Vagina (tissue), 2 donors: ENCODE measurements at regions not wholly inside any gene's neighbourhood (a gene's known extent, or its start where the extent isn't known, plus 50 kb on each side); places are given as distances from the start of the nearest gene placed in this dataset.

Experiments used
- DNase-seq, 2 donors: peaks; one replicate each; pipeline ENCODE4 v3.0.0-alpha.2; 2017; ENCODE audit errors: extremely low spot score in 2 of 2
- H3K27ac ChIP-seq: fragments of 200-600 bp; sonication (generic); one replicate; pipeline ENCODE4 v1.5.1; 2019
- H3K27me3 ChIP-seq: fragments of 200-600 bp; sonication (generic); one replicate; pipeline ENCODE4 v1.5.1; 2019
- H3K36me3 ChIP-seq, 2 donors: fragments of 200-600 bp; sonication (generic); one replicate each; pipeline ENCODE4 v1.5.1; 2017 to 2019
- H3K4me1 ChIP-seq: fragments of 200-600 bp; sonication (generic); one replicate; pipeline ENCODE4 v1.5.1; 2019
- H3K4me3 ChIP-seq, 2 donors: fragments of 200-600 bp; sonication (generic); 1 replicate in 1 of 2; 2 replicates in 1 of 2; pipeline ENCODE4 v1.5.1; 2016 to 2019
- H3K9me3 ChIP-seq: fragments of 200-600 bp; sonication (generic); one replicate; pipeline ENCODE4 v1.5.1; 2019
- POLR2A ChIP-seq, 2 donors: fragments of 450-650 bp; IDR thresholded peaks; one replicate each; pipeline ENCODE4 v1.6.1; 2017; ENCODE audit warnings: antibody characterized with exemption in 2 of 2, mild to moderate bottlenecking in 2 of 2, moderate library complexity in 2 of 2
- POLR2AphosphoS5 ChIP-seq, 2 donors: sonication (generic); formaldehyde crosslinking; IDR thresholded peaks; one replicate each; pipeline ENCODE4 v1.9.0; 2017; ENCODE audit warnings: antibody characterized with exemption in 2 of 2, mild to moderate bottlenecking in 2 of 2, low read depth in 1 of 2; ENCODE audit not compliant: insufficient read depth in 1 of 2
- intact Hi-C: fragments of 100-400 bp; cut with DNase I; formaldehyde crosslinking; loops from one replicate; pipeline ENCODE4 v1.15.1; 2023
- TF ChIP-seq, protein P1 (sequence below), 3 experiments: fragments of 450-650 bp in 2 of 3; fragments of 200-600 bp in 1 of 3; sonication (generic) in 1 of 3; IDR thresholded peaks; one replicate each; pipeline ENCODE4 v1.5.1; 2017 to 2019; ENCODE audit warnings: antibody characterized with exemption in 3 of 3, mild to moderate bottlenecking in 2 of 3, moderate library complexity in 2 of 3

- no peaks in the 10 kb centered on the region for H3K27me3 ChIP-seq
- TF ChIP-seq POLR2A (IDR thresholded peaks at IDR 0.05) = no peak
- TF ChIP-seq, protein P1, sequence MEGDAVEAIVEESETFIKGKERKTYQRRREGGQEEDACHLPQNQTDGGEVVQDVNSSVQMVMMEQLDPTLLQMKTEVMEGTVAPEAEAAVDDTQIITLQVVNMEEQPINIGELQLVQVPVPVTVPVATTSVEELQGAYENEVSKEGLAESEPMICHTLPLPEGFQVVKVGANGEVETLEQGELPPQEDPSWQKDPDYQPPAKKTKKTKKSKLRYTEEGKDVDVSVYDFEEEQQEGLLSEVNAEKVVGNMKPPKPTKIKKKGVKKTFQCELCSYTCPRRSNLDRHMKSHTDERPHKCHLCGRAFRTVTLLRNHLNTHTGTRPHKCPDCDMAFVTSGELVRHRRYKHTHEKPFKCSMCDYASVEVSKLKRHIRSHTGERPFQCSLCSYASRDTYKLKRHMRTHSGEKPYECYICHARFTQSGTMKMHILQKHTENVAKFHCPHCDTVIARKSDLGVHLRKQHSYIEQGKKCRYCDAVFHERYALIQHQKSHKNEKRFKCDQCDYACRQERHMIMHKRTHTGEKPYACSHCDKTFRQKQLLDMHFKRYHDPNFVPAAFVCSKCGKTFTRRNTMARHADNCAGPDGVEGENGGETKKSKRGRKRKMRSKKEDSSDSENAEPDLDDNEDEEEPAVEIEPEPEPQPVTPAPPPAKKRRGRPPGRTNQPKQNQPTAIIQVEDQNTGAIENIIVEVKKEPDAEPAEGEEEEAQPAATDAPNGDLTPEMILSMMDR (IDR thresholded peaks at IDR 0.05) = no peak
- H3K4me3 ChIP-seq = no peak overlapping the region
- H3K27ac ChIP-seq = no peak overlapping the region
- H3K36me3 ChIP-seq = no peaks in the 10 kb centered on the region
- H3K4me1 ChIP-seq = no peaks in the 10 kb centered on the region
- intact Hi-C loops = no loop called here
- no peak for DNase-seq
- H3K9me3 ChIP-seq = no peaks in the 10 kb centered on the region
Observed at GRCh38 chr4:66225539-66225938, 555.2 kb upstream of the EPHA5 start.

GRCh38 chr4:66223068-66223703, 552.9 kb upstream of the EPHA5 start:
- no peaks in the 10 kb centered on the region for H3K27me3 ChIP-seq
- no peaks in the 10 kb centered on the region for H3K4me1 ChIP-seq
- H3K9me3 ChIP-seq = no peaks in the 10 kb centered on the region
- H3K36me3 ChIP-seq = no peaks in the 10 kb centered on the region
- no peak overlapping the region for H3K27ac ChIP-seq
- DNase-seq = no peak
- TF ChIP-seq, protein P1 (IDR thresholded peaks at IDR 0.05) = no peak
- no peak for TF ChIP-seq POLR2A (IDR thresholded peaks at IDR 0.05)
- no peak for TF ChIP-seq POLR2AphosphoS5 (IDR thresholded peaks at IDR 0.05; ENCODE audit: insufficient read depth in 1 of 2, low read depth in 1 of 2)
- intact Hi-C loops = no loop called here
- no peak overlapping the region for H3K4me3 ChIP-seq

DNA sequence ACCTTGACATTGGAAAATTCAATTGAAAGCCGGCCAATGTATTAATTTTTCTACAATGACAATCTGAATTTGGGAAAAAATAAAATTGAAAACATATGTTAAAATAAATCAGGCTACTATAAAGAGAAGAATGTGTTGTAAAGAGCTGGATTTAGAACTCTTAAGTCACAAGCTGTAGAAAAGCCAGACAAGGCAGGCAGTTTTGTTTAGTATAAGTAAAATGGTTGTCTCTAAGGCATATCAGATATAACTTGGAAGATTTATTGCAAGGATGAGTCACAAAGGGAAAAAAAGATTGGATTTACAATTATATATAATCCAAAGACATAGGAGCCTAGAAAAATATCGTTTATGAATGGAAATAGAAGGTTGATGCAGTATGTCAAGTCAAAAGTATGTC, 549.1 kb upstream of the EPHA5 start:
- no peak overlapping the region for H3K27ac ChIP-seq
- no peak for TF ChIP-seq POLR2AphosphoS5 (IDR thresholded peaks at IDR 0.05; ENCODE audit: insufficient read depth in 1 of 2, low read depth in 1 of 2)
- TF ChIP-seq, protein P1 (IDR thresholded peaks at IDR 0.05) = no peak
- TF ChIP-seq POLR2A (IDR thresholded peaks at IDR 0.05) = no peak
- intact Hi-C loops = no loop called here
- no peaks in the 10 kb centered on the region for H3K4me1 ChIP-seq
- H3K27me3 ChIP-seq = no peaks in the 10 kb centered on the region
- no peaks in the 10 kb centered on the region for H3K36me3 ChIP-seq
- no peak for DNase-seq
- no peak overlapping the region for H3K4me3 ChIP-seq
- no peaks in the 10 kb centered on the region for H3K9me3 ChIP-seq

- TF ChIP-seq, protein P1 (IDR thresholded peaks at IDR 0.05) = no peak
- TF ChIP-seq POLR2AphosphoS5 (IDR thresholded peaks at IDR 0.05; ENCODE audit: insufficient read depth in 1 of 2, low read depth in 1 of 2) (no peak), POLR2A (IDR thresholded peaks at IDR 0.05) (no peak)
Observed at GRCh38 chr4:66216252-66216651, 546.0 kb upstream of the EPHA5 start.

GRCh38 chr4:66212489-66212888, 542.2 kb upstream of the EPHA5 start:
- Histone ChIP-seq H3K36me3 (no peaks in the 10 kb centered on the region), H3K9me3 (no peaks in the 10 kb centered on the region), H3K27ac (no peak overlapping the region), H3K27me3 (no peaks in the 10 kb centered on the region), H3K4me1 (no peaks in the 10 kb centered on the region), H3K4me3 (no peak overlapping the region)
- DNase-seq = no peak
- TF ChIP-seq POLR2AphosphoS5 (IDR thresholded peaks at IDR 0.05; ENCODE audit: insufficient read depth in 1 of 2, low read depth in 1 of 2) (no peak), POLR2A (IDR thresholded peaks at IDR 0.05) (no peak)
- intact Hi-C loops = no loop called here

More at GRCh38 chr4:66216252-66216651, 546.0 kb upstream of the EPHA5 start:
- no peak overlapping the region for H3K4me3 ChIP-seq
- H3K27me3 ChIP-seq = no peaks in the 10 kb centered on the region
- no peaks in the 10 kb centered on the region for H3K9me3 ChIP-seq
- H3K27ac ChIP-seq = no peak overlapping the region
- no peak for DNase-seq
- H3K4me1 ChIP-seq = no peaks in the 10 kb centered on the region
- intact Hi-C loops = no loop called here
- no peaks in the 10 kb centered on the region for H3K36me3 ChIP-seq
